ENCODE measurements at regions not wholly inside any gene's neighbourhood (a gene's known extent, or its start where the extent isn't known, plus 50 kb on each side); places are given as distances from the start of the nearest gene placed in this dataset.

- no peak for TF ChIP-seq JUN (CRISPR knock-in tag; IDR thresholded peaks at IDR 0.05)
- no peak for TF ChIP-seq ELF4 (CRISPR knock-in tag; IDR thresholded peaks at IDR 0.05; ENCODE audit: low read depth)
- no peak for TF ChIP-seq CTCF (IDR thresholded peaks at IDR 0.05)
- TF ChIP-seq, protein P1, sequence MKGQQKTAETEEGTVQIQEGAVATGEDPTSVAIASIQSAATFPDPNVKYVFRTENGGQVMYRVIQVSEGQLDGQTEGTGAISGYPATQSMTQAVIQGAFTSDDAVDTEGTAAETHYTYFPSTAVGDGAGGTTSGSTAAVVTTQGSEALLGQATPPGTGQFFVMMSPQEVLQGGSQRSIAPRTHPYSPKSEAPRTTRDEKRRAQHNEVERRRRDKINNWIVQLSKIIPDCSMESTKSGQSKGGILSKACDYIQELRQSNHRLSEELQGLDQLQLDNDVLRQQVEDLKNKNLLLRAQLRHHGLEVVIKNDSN (CRISPR knock-in tag; IDR thresholded peaks at IDR 0.05), result no peak
Observed at GRCh38 chr14:28987516-28987915, 220.9 kb downstream of the FOXG1 start.

Data from WTC11 (cell line).